GM12874 (cell line): ENCODE measurements at regions not wholly inside any gene's neighbourhood (a gene's known extent, or its start where the extent isn't known, plus 50 kb on each side); places are given as distances from the start of the nearest gene placed in this dataset.

Experiments used
- CTCF ChIP-seq: IDR thresholded peaks from 2 replicates; pipeline ENCODE4 v1.5.1; 2011; ENCODE audit warnings: low read depth, mild to moderate bottlenecking, control low read depth, low read length, moderate library complexity; ENCODE audit not compliant: insufficient read depth

DNA sequence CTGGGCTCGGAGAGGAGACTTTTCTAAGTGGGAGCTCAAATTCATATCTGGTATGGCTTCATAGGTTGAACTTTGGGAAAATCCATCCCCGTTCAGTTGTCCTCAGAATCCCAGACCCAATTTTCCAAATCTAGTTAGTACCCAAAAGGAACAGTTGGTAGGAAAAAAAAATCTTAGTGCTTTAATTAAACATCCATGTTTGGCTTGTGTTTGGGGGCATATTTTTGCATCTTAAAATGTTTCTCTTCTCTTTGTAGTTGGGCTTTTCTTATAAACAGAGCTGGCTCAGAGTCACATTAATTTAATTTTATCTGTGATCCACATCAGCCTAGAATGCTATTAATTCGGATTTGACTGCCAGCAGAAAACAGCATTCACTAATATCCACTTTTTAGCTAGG, 165.9 kb downstream of the BUB3 start:
- TF ChIP-seq CTCF = no peak

GRCh38 chr10:123323884-123324283, 169.7 kb downstream of the BUB3 start:
- TF ChIP-seq CTCF = no peak

GRCh38 chr10:123325663-123326190, 171.5 kb downstream of the BUB3 start:
- no peak for TF ChIP-seq CTCF

DNA sequence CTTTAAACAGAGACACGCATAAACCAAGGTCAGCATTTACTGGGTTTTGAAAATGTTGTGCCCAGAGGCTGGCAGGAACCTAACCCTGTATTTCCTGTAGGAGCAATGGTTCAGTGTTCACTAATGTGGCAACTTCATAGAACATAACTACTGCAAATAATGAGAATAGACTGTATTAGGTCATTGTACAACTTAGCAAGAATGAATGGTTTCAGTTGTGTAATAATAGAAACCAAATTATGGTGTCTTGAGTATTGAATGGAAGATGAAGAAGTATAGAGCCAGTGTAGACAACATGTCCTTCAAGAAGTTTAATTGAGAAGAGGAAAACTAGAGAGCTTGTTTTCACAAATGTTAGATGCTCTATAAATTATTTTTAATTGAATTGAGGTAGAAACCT, 172.5 kb downstream of the BUB3 start:
- no peak for TF ChIP-seq CTCF

GRCh38 chr10:123327450-123327849, 173.2 kb downstream of the BUB3 start:
- no peak for TF ChIP-seq CTCF

DNA sequence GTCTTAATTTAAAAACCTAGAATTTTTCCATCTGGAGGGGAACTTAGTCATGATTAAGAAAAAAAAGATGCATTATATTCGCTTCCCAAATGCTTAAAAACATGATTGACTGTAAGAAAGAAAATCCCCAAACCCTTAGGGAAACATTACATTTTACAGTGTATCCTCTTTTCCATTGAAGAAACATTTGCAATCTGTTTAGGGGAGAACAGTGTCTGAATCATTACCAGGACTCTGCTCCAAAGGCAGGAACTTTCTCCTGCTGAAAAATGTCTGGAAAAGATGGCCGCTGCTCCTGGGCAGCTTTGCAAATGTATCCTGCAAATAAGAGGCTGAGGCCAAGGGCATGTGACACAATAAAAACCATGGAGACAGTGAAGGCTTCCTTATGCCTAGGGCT, 173.7 kb downstream of the BUB3 start:
- TF ChIP-seq CTCF = no peak

- no peak for TF ChIP-seq CTCF
Observed at GRCh38 chr10:123331438-123331837, 177.2 kb downstream of the BUB3 start.
